GM08714 (cell line): ENCODE measurements at regions not wholly inside any gene's neighbourhood (a gene's known extent, or its start where the extent isn't known, plus 50 kb on each side); places are given as distances from the start of the nearest gene placed in this dataset.

Source experiments
- H3K4me3 ChIP-seq: fragments of 200-500 bp; sonication (Bioruptor generic); 2 replicates; pipeline ENCODE4 v1.5.1; 2014; ENCODE audit warnings: mild to moderate bottlenecking, low read length, inconsistent platforms
- ZNF274 ChIP-seq: IDR thresholded peaks from 2 replicates; pipeline ENCODE4 v1.6.1; 2012; ENCODE audit warnings: mild to moderate bottlenecking, low read depth, low read length

GRCh38 chr2:236847538-236848263, 238.0 kb upstream of the COPS8 start:
- H3K4me3 ChIP-seq = no peak overlapping the region
- no peak for TF ChIP-seq ZNF274

- no peak overlapping the region for H3K4me3 ChIP-seq
- TF ChIP-seq ZNF274 = no peak
Measured at GRCh38 chr2:236848501-236848900, 237.2 kb upstream of the COPS8 start.

- H3K4me3 ChIP-seq = no peak overlapping the region
- TF ChIP-seq ZNF274 = no peak
Measured at GRCh38 chr2:236849508-236849907, 236.2 kb upstream of the COPS8 start.

- no peak for TF ChIP-seq ZNF274
- no peak overlapping the region for H3K4me3 ChIP-seq
Measured at GRCh38 chr2:236849940-236850339, 235.7 kb upstream of the COPS8 start.

GRCh38 chr2:236851187-236851586, 234.5 kb upstream of the COPS8 start:
- H3K4me3 ChIP-seq = no peak overlapping the region
- TF ChIP-seq ZNF274 = no peak

- no peak for TF ChIP-seq ZNF274
- no peak overlapping the region for H3K4me3 ChIP-seq
Measured at GRCh38 chr2:236852100-236852976, 233.4 kb upstream of the COPS8 start.

- TF ChIP-seq ZNF274 = no peak
- no peak overlapping the region for H3K4me3 ChIP-seq
Measured at GRCh38 chr2:236852977-236853374, 232.7 kb upstream of the COPS8 start.

- no peak for TF ChIP-seq ZNF274
- H3K4me3 ChIP-seq = no peak overlapping the region
Measured at GRCh38 chr2:236853585-236854051, 232.1 kb upstream of the COPS8 start.

- H3K4me3 ChIP-seq = no peak overlapping the region
- TF ChIP-seq ZNF274 = no peak
Measured at GRCh38 chr2:236855176-236855865, 230.4 kb upstream of the COPS8 start.

GRCh38 chr2:236855866-236856847, 229.5 kb upstream of the COPS8 start:
- no peak for TF ChIP-seq ZNF274
- H3K4me3 ChIP-seq = no peak overlapping the region

- no peak for TF ChIP-seq ZNF274
- H3K4me3 ChIP-seq = no peak overlapping the region
Measured at GRCh38 chr2:236856848-236857235, 228.8 kb upstream of the COPS8 start.

GRCh38 chr2:236857246-236857645, 228.4 kb upstream of the COPS8 start:
- TF ChIP-seq ZNF274 = no peak
- H3K4me3 ChIP-seq = no peak overlapping the region

- H3K4me3 ChIP-seq = no peak overlapping the region
- TF ChIP-seq ZNF274 = no peak
Measured at GRCh38 chr2:236857781-236858180, 227.9 kb upstream of the COPS8 start.
